ENCODE measurements at regions not wholly inside any gene's neighbourhood (a gene's known extent, or its start where the extent isn't known, plus 50 kb on each side); places are given as distances from the start of the nearest gene placed in this dataset.
"Not testable (repeated sequence)": the region's sequence is repeated elsewhere in the genome, so short reads cannot be mapped to it uniquely, and the experiment has no call there.

- H3K9ac ChIP-seq (ENCODE audit: low read depth, low read length), result no peak overlapping the region
- H3K9me3 ChIP-seq (ENCODE audit: insufficient read depth, low read depth, low read length), result peaks cover 20% of the 10 kb centered on the region
- no peak overlapping the region for H3K27ac ChIP-seq (ENCODE audit: low read length)
- H3K4me1 ChIP-seq (ENCODE audit: insufficient read depth, low read length), result no peaks in the 10 kb centered on the region; the same call in 1 of the 2 replicates
- no peaks in the 10 kb centered on the region for H3K27me3 ChIP-seq (ENCODE audit: insufficient read depth, low read length)
- no peak overlapping the region for H3K4me3 ChIP-seq (ENCODE audit: low read length)
- H3K36me3 ChIP-seq (ENCODE audit: insufficient read depth, low read depth, low read length), result no peaks in the 10 kb centered on the region
Observed at GRCh38 chr5:136738829-136739228, 373.5 kb upstream of the TRPC7 start.

- H3K9ac ChIP-seq (ENCODE audit: low read depth, low read length), result no peak overlapping the region
- no peak overlapping the region for H3K4me3 ChIP-seq (ENCODE audit: low read length)
- H3K4me1 ChIP-seq (ENCODE audit: insufficient read depth, low read length), result no peaks in the 10 kb centered on the region; the same call in 1 of the 2 replicates
- H3K27me3 ChIP-seq (ENCODE audit: insufficient read depth, low read length), result no peaks in the 10 kb centered on the region
- no peaks in the 10 kb centered on the region; the same call in 1 of the 2 replicates for H3K9me3 ChIP-seq (ENCODE audit: insufficient read depth, low read depth, low read length)
- H3K36me3 ChIP-seq (ENCODE audit: insufficient read depth, low read depth, low read length), result no peaks in the 10 kb centered on the region
- no peak overlapping the region for H3K27ac ChIP-seq (ENCODE audit: low read length)
Observed at GRCh38 chr5:136736021-136736420, 370.7 kb upstream of the TRPC7 start.

- not testable (repeated sequence) for H3K9me3 ChIP-seq (ENCODE audit: insufficient read depth, low read depth, low read length)
Observed at GRCh38 chr5:136735611-136736010, 370.3 kb upstream of the TRPC7 start.

GRCh38 chr5:136734628-136735027 lies 369.3 kb upstream of the TRPC7 start:
- Histone ChIP-seq H3K9me3 (ENCODE audit: insufficient read depth, low read depth, low read length) (no peaks in the 10 kb centered on the region; the same call in 1 of the 2 replicates), H3K4me3 (ENCODE audit: low read length) (no peak overlapping the region), H3K36me3 (ENCODE audit: insufficient read depth, low read depth, low read length) (no peaks in the 10 kb centered on the region), H3K27me3 (ENCODE audit: insufficient read depth, low read length) (no peaks in the 10 kb centered on the region), H3K27ac (ENCODE audit: low read length) (no peak overlapping the region), H3K9ac (ENCODE audit: low read depth, low read length) (no peak overlapping the region), H3K4me1 (ENCODE audit: insufficient read depth, low read length) (no peaks in the 10 kb centered on the region; the same call in 1 of the 2 replicates)

More at GRCh38 chr5:136735611-136736010, 370.3 kb upstream of the TRPC7 start:
- not testable (repeated sequence) for H3K27ac ChIP-seq (ENCODE audit: low read length); H3K27me3 ChIP-seq (ENCODE audit: insufficient read depth, low read length); H3K4me3 ChIP-seq (ENCODE audit: low read length); H3K4me1 ChIP-seq (ENCODE audit: insufficient read depth, low read length); H3K36me3 ChIP-seq (ENCODE audit: insufficient read depth, low read depth, low read length); H3K9ac ChIP-seq (ENCODE audit: low read depth, low read length)

- Histone ChIP-seq H3K27me3 (ENCODE audit: insufficient read depth, low read length) (no peaks in the 10 kb centered on the region), H3K4me3 (ENCODE audit: low read length) (no peak overlapping the region), H3K27ac (ENCODE audit: low read length) (no peak overlapping the region), H3K36me3 (ENCODE audit: insufficient read depth, low read depth, low read length) (no peaks in the 10 kb centered on the region), H3K9me3 (ENCODE audit: insufficient read depth, low read depth, low read length) (no peaks in the 10 kb centered on the region; the same call in 1 of the 2 replicates), H3K4me1 (ENCODE audit: insufficient read depth, low read length) (no peaks in the 10 kb centered on the region; the same call in 1 of the 2 replicates), H3K9ac (ENCODE audit: low read depth, low read length) (no peak overlapping the region)
Observed at GRCh38 chr5:136732751-136733150, 367.4 kb upstream of the TRPC7 start.

GRCh38 chr5:136731241-136731900 lies 366.0 kb upstream of the TRPC7 start:
- Histone ChIP-seq H3K27me3 (ENCODE audit: insufficient read depth, low read length) (no peaks in the 10 kb centered on the region), H3K4me3 (ENCODE audit: low read length) (no peak overlapping the region), H3K27ac (ENCODE audit: low read length) (no peak overlapping the region), H3K36me3 (ENCODE audit: insufficient read depth, low read depth, low read length) (no peaks in the 10 kb centered on the region), H3K9ac (ENCODE audit: low read depth, low read length) (no peak overlapping the region), H3K9me3 (ENCODE audit: insufficient read depth, low read depth, low read length) (no peaks in the 10 kb centered on the region; the same call in 1 of the 2 replicates), H3K4me1 (ENCODE audit: insufficient read depth, low read length) (no peaks in the 10 kb centered on the region; the same call in 1 of the 2 replicates)

GRCh38 chr5:136730426-136730825 lies 365.1 kb upstream of the TRPC7 start:
- H3K4me1 ChIP-seq (ENCODE audit: insufficient read depth, low read length), result no peaks in the 10 kb centered on the region; the same call in 1 of the 2 replicates
- no peaks in the 10 kb centered on the region for H3K36me3 ChIP-seq (ENCODE audit: insufficient read depth, low read depth, low read length)
- no peaks in the 10 kb centered on the region for H3K27me3 ChIP-seq (ENCODE audit: insufficient read depth, low read length)
- no peak overlapping the region for H3K4me3 ChIP-seq (ENCODE audit: low read length)
- H3K9ac ChIP-seq (ENCODE audit: low read depth, low read length), result no peak overlapping the region
- H3K27ac ChIP-seq (ENCODE audit: low read length), result no peak overlapping the region
- no peaks in the 10 kb centered on the region; the same call in 1 of the 2 replicates for H3K9me3 ChIP-seq (ENCODE audit: insufficient read depth, low read depth, low read length)

- no peak overlapping the region for H3K27ac ChIP-seq (ENCODE audit: low read length)
- H3K36me3 ChIP-seq (ENCODE audit: insufficient read depth, low read depth, low read length), result no peaks in the 10 kb centered on the region
- no peaks in the 10 kb centered on the region; the same call in 1 of the 2 replicates for H3K9me3 ChIP-seq (ENCODE audit: insufficient read depth, low read depth, low read length)
- H3K27me3 ChIP-seq (ENCODE audit: insufficient read depth, low read length), result no peaks in the 10 kb centered on the region
- no peak overlapping the region for H3K4me3 ChIP-seq (ENCODE audit: low read length)
- H3K9ac ChIP-seq (ENCODE audit: low read depth, low read length), result no peak overlapping the region
- no peaks in the 10 kb centered on the region; the same call in 1 of the 2 replicates for H3K4me1 ChIP-seq (ENCODE audit: insufficient read depth, low read length)
Observed at GRCh38 chr5:136729901-136730355, 364.6 kb upstream of the TRPC7 start.

- no peak overlapping the region for H3K27ac ChIP-seq (ENCODE audit: low read length)
- no peaks in the 10 kb centered on the region for H3K36me3 ChIP-seq (ENCODE audit: insufficient read depth, low read depth, low read length)
- no peaks in the 10 kb centered on the region for H3K27me3 ChIP-seq (ENCODE audit: insufficient read depth, low read length)
- no peaks in the 10 kb centered on the region for H3K9me3 ChIP-seq (ENCODE audit: insufficient read depth, low read depth, low read length)
- H3K4me1 ChIP-seq (ENCODE audit: insufficient read depth, low read length), result no peaks in the 10 kb centered on the region
- H3K4me3 ChIP-seq (ENCODE audit: low read length), result no peak overlapping the region
- H3K9ac ChIP-seq (ENCODE audit: low read depth, low read length), result no peak overlapping the region
Observed at GRCh38 chr5:136726506-136726905, 361.2 kb upstream of the TRPC7 start.

GRCh38 chr5:136724161-136724560 lies 358.8 kb upstream of the TRPC7 start:
- Histone ChIP-seq H3K4me1 (ENCODE audit: insufficient read depth, low read length) (no peaks in the 10 kb centered on the region), H3K27me3 (ENCODE audit: insufficient read depth, low read length) (no peaks in the 10 kb centered on the region), H3K9me3 (ENCODE audit: insufficient read depth, low read depth, low read length) (no peaks in the 10 kb centered on the region), H3K9ac (ENCODE audit: low read depth, low read length) (no peak overlapping the region), H3K36me3 (ENCODE audit: insufficient read depth, low read depth, low read length) (no peaks in the 10 kb centered on the region), H3K27ac (ENCODE audit: low read length) (no peak overlapping the region), H3K4me3 (ENCODE audit: low read length) (no peak overlapping the region)

- no peak overlapping the region for H3K27ac ChIP-seq (ENCODE audit: low read length)
- H3K9ac ChIP-seq (ENCODE audit: low read depth, low read length), result no peak overlapping the region
- no peaks in the 10 kb centered on the region for H3K9me3 ChIP-seq (ENCODE audit: insufficient read depth, low read depth, low read length)
- H3K27me3 ChIP-seq (ENCODE audit: insufficient read depth, low read length), result no peaks in the 10 kb centered on the region
- peaks cover 8% of the 10 kb centered on the region; the same call in 1 of the 2 replicates for H3K4me1 ChIP-seq (ENCODE audit: insufficient read depth, low read length)
- H3K36me3 ChIP-seq (ENCODE audit: insufficient read depth, low read depth, low read length), result no peaks in the 10 kb centered on the region
- H3K4me3 ChIP-seq (ENCODE audit: low read length), result no peak overlapping the region
Observed at GRCh38 chr5:136722581-136722980, 357.2 kb upstream of the TRPC7 start.

GRCh38 chr5:136722086-136722485 lies 356.7 kb upstream of the TRPC7 start:
- Histone ChIP-seq H3K4me3 (ENCODE audit: low read length) (no peak overlapping the region), H3K27ac (ENCODE audit: low read length) (no peak overlapping the region), H3K27me3 (ENCODE audit: insufficient read depth, low read length) (no peaks in the 10 kb centered on the region), H3K9ac (ENCODE audit: low read depth, low read length) (no peak overlapping the region), H3K9me3 (ENCODE audit: insufficient read depth, low read depth, low read length) (no peaks in the 10 kb centered on the region), H3K4me1 (ENCODE audit: insufficient read depth, low read length) (peaks cover 10% of the 10 kb centered on the region; the same call in 1 of the 2 replicates), H3K36me3 (ENCODE audit: insufficient read depth, low read depth, low read length) (no peaks in the 10 kb centered on the region)
